GM19025 (cell line): ENCODE measurements at regions not wholly inside any gene's neighbourhood (a gene's known extent, or its start where the extent isn't known, plus 50 kb on each side); places are given as distances from the start of the nearest gene placed in this dataset.
"Not testable (repeated sequence)": the region's sequence is repeated elsewhere in the genome, so short reads cannot be mapped to it uniquely, and the experiment has no call there.

ENCODE experiments used
- ATAC-seq: cut with Tn5 transposase; IDR thresholded peaks from one replicate; pipeline ENCODE4 v1.9.1; 2021; ENCODE audit warnings: mild to moderate bottlenecking, low read depth, moderate library complexity; ENCODE audit not compliant: unreplicated experiment

DNA sequence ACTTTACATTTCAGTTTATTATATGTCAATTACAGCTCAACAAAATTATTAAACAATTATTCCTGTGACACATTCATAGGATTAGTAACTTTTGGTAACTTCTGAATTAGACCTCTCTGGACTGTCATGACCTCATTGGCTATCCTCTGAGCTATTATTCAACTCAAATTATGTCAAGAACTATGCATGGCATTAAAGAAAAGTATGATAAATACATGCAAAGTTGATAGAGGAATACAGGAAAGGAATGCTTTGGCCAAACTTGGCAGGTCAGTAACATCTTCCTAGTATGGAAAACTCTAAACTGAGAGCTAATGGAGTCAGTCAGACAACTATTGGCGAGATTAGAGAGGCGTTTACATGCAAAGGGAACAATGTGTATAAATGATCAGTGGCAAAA lies 158.4 kb downstream of the DUSP10 start:
- no peak for ATAC-seq

GRCh38 chr1:221587013-221587412 lies 154.9 kb downstream of the DUSP10 start:
- ATAC-seq = not testable (repeated sequence)

DNA sequence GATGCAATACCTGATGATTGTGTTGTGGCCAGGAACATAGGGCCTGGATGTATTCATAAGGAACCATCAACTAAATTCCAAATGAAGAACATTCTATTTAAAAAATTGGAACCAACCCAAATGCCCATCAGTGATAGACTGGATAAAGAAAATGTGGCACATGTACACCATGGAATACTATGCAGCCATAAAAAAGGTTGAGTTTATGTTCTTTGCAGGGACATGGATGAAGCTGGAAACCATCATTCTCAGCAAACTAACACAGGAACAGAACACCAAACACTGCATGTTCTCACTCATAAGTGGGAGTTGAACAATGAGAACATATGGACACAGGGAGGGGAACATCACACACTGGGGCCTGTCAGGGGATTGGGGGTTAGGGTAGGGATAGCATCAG lies 150.6 kb downstream of the DUSP10 start:
- ATAC-seq = not testable (repeated sequence)

DNA sequence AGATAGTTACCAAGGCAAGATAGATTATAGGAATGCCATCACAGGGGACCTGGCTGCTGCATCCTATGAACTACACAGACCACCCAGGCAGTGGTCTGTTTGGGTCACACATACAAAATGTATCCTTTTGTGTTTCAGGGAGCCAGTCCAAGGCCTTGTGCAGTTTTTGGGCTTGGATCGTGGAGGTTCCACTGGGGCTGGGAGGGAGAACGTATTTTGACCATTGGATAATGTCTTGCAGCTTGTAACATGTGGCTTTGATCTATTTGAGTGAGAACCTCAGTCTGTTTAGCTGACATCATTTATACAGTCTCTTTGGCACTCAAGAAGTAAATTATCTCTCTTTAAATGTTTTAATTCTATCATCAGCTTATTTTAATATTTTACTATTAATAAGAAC lies 147.3 kb downstream of the DUSP10 start:
- no peak for ATAC-seq

GRCh38 chr1:221598122-221598521 lies 143.8 kb downstream of the DUSP10 start:
- ATAC-seq = no peak

- ATAC-seq = no peak
These were observed 140.7 kb downstream of the DUSP10 start for GRCh38 chr1:221601166-221601565.

- ATAC-seq = no peak
These were observed 139.1 kb downstream of the DUSP10 start for GRCh38 chr1:221602830-221603229.

GRCh38 chr1:221604390-221604789 lies 137.5 kb downstream of the DUSP10 start:
- not testable (repeated sequence) for ATAC-seq

GRCh38 chr1:221604948-221605347 lies 136.9 kb downstream of the DUSP10 start:
- ATAC-seq = no peak

GRCh38 chr1:221605569-221605968 lies 136.3 kb downstream of the DUSP10 start:
- no peak for ATAC-seq

DNA sequence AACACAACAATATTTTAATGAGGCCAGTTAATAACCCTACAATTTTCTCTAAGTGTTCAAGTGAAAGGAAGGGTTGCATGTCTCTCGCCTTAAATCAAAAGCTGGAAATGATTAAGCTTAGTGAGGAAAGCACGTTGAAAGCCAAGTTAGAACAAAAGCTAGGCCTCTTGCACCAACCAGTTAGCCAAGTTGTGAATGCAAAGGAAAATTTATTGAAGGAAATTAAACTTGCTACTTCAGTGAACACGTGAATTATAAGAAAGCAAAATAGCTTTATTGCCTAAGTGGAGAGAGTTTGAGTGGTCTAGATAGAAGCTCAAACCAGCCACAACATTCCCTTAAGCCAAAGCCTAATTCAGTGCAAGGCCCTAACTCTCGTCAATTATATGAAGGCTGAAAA lies 135.6 kb downstream of the DUSP10 start:
- ATAC-seq = no peak

DNA sequence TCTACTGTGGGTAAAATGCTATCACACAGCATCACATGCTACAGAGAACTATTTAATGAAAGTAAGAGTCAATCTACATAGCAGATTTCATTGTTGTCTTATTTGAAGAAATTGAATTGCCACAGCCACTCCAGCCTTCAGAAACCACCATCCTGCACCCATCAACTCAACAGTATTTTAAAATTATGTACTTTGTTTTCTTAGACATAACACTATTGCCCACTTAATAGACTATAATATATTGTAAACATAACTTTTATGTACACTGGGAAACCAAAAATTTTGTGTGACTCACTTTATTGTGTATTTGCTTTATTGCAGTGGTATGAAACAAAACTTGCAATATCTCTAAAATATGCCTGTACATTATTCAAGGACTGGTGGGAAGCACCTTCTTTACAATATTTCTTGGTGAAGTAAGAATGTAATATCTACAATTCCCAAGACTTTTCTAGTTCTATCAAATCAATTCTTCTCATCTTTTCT lies 133.0 kb downstream of the DUSP10 start:
- no peak for ATAC-seq

- no peak for ATAC-seq
These were observed 130.2 kb downstream of the DUSP10 start for GRCh38 chr1:221611656-221612046.

GRCh38 chr1:221612047-221612777 lies 129.7 kb downstream of the DUSP10 start:
- ATAC-seq = no peak

DNA sequence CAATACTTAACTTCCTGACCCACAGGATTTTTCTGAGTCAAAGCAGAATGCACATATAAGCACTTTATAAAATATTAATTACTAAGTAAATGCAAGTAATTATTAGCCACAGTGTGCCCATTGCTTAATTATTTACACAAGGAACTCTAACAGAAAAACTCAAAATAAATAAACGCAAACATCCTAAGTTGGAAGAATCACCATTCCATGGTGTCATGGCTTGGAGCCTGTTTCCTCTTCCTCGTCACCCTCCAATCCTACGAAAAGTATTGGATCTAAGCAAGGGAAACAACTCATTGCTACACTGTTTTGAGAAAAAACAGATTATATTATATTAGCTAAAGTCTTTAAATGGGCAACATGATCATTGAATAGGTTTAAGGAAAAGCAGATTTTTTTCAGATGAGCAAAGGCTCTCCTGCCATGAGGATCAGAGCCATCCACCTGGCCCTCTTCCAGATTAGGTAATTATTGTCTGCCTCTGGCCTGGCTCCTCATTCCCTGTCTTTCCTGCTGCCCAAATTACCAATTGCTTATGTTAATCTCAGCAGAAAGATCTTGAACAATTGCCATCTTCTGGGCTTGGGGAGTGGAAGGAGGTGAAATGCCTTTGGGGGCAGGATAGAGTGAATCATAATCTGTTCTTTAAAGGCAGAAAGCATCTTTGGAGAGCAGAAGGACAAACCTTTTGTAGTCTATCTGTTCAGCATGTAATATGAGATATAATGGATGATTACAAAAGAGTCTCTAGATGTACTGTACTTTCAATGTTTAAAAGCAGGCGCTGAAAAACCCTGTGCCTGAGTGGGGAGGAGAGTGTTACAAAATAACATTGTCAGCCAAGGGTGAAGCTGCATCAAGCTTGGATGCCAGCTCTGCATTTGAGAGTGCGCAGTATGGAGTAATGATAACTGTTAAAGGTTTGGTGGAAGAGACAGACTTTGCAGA lies 121.2 kb downstream of the DUSP10 start:
- ATAC-seq = no peak

- ATAC-seq = no peak
These were observed 120.2 kb downstream of the DUSP10 start for GRCh38 chr1:221621683-221622082.

DNA sequence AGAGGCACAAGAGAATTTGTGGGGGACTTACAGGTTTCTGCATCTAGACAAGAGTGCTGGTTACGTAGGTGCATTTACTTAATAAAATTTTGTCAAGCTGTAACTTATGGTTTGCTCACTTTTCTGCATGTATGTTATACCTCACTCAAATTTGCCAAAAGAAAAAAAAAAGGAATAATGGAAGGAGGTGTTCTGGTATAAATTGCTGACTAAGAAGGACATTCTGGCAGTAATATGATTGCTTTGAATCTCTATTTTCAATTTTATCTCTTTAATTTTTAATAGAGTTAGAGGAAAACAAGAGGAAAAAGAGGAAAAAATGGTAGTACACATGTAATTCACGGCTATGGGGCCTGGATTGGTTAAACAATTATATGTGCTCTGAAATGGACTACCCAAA lies 119.5 kb downstream of the DUSP10 start:
- no peak for ATAC-seq

DNA sequence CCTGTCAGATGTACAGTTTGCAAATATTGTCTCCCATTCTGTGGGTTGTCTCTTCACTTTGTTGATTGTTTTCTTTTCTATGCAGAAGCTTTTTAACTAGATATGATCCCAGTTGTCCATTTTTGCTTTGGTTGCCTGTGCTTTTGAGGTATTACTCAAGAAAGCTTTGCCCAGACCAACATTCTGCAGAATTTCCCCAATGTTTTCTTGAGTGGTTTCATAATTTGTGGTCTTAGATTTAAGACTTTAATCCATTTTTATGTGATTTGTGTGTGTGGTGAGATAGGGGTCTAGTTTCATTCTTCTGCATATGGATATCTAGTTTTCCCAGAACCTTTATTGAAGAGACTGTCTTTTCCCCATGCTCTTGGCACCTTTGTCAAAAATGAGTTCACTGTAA lies 116.9 kb downstream of the DUSP10 start:
- ATAC-seq = no peak

GRCh38 chr1:221626041-221626440 lies 115.8 kb downstream of the DUSP10 start:
- ATAC-seq = no peak

- ATAC-seq = no peak
These were observed 111.7 kb downstream of the DUSP10 start for GRCh38 chr1:221630236-221630635.

DNA sequence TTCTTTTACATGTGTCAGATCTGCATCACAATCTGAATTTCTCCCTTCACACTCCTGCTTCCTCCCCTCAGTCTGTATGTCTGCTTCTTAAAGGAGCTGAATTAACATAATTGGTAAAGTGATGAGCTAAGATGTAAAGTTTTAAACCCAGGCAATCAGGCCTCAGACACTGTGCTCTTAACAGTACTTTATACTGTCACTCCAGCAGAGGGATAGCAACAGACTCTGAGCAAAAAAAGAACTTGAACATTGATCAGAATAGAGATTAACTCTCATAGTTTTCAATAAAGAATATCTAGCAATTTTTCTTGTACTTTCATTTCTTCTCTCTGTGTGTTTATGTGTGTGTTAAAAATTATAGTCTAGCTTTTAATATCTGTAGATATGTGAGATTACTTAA lies 110.3 kb downstream of the DUSP10 start:
- ATAC-seq = no peak
